Colonic mucosa (tissue), 4 donors: ENCODE measurements at regions not wholly inside any gene's neighbourhood (a gene's known extent, or its start where the extent isn't known, plus 50 kb on each side); places are given as distances from the start of the nearest gene placed in this dataset.

Experiments used
- DNase-seq: peaks from one replicate; pipeline ENCODE4 v3.0.0-alpha.2; 2020
- H3K27ac ChIP-seq: fragments of 200-600 bp; one replicate; pipeline ENCODE4 v1.8.0; 2021
- H3K27me3 ChIP-seq: fragments of 200-600 bp; one replicate; pipeline ENCODE4 v1.8.0; 2021
- H3K36me3 ChIP-seq: fragments of 200-600 bp; one replicate; pipeline ENCODE4 v1.8.0; 2021
- H3K4me1 ChIP-seq: fragments of 200-600 bp; one replicate; pipeline ENCODE4 v1.8.0; 2021; ENCODE audit warnings: mild to moderate bottlenecking
- H3K4me3 ChIP-seq: fragments of 200-600 bp; one replicate; pipeline ENCODE4 v1.8.0; 2021
- H3K9ac ChIP-seq, 2 donors: one replicate each; pipeline ENCODE4 v1.7.0; 2013; ENCODE audit warnings: control low read depth in 2 of 2, low read depth in 2 of 2, low read length in 2 of 2
- H3K9me3 ChIP-seq: fragments of 200-600 bp; one replicate; pipeline ENCODE4 v1.8.0; 2021
- intact Hi-C: fragments of 100-400 bp; cut with DNase I; formaldehyde crosslinking; loops from one replicate; pipeline ENCODE4 v1.14.1; 2022
- TF ChIP-seq, protein P1 (sequence below): fragments of 200-600 bp; IDR thresholded peaks from one replicate; pipeline ENCODE4 v1.8.0; 2022; ENCODE audit warnings: antibody characterized with exemption, mild to moderate bottlenecking
- donor health status: healthy.
- donor health status: DM: no; HTN: no; CAD: no.
- donor health status: DM: no; HTN: no; CAD: no.

DNA sequence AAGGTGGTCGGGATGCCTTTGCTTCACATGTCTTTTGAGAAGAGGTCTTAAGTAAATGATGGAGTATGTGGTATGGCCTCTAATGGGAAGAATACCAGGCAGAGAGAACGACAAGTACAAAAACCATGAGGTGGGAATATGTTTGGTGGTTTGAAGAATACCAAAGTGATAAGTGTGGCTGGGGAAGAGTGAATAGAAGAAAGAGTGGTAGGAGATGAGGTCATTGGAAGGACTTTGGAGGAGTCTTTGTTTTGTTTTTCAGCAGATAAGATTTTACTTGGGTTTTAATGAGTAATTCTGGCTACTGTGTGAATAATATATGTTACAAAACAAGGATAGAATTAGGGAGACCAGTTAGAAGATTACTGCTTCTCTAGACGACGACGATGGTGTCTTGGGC lies 515.4 kb downstream of the RAB38 start:
- intact Hi-C loops: no loop called here
- no peak overlapping the region for H3K9ac ChIP-seq
- no peak overlapping the region for H3K27ac ChIP-seq
- no peak for DNase-seq
- H3K9me3 ChIP-seq: no peaks in the 10 kb centered on the region
- no peaks in the 10 kb centered on the region for H3K27me3 ChIP-seq
- no peak overlapping the region for H3K4me3 ChIP-seq
- TF ChIP-seq, protein P1, sequence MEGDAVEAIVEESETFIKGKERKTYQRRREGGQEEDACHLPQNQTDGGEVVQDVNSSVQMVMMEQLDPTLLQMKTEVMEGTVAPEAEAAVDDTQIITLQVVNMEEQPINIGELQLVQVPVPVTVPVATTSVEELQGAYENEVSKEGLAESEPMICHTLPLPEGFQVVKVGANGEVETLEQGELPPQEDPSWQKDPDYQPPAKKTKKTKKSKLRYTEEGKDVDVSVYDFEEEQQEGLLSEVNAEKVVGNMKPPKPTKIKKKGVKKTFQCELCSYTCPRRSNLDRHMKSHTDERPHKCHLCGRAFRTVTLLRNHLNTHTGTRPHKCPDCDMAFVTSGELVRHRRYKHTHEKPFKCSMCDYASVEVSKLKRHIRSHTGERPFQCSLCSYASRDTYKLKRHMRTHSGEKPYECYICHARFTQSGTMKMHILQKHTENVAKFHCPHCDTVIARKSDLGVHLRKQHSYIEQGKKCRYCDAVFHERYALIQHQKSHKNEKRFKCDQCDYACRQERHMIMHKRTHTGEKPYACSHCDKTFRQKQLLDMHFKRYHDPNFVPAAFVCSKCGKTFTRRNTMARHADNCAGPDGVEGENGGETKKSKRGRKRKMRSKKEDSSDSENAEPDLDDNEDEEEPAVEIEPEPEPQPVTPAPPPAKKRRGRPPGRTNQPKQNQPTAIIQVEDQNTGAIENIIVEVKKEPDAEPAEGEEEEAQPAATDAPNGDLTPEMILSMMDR: no peak
- H3K4me1 ChIP-seq: no peaks in the 10 kb centered on the region
- no peaks in the 10 kb centered on the region for H3K36me3 ChIP-seq

DNA sequence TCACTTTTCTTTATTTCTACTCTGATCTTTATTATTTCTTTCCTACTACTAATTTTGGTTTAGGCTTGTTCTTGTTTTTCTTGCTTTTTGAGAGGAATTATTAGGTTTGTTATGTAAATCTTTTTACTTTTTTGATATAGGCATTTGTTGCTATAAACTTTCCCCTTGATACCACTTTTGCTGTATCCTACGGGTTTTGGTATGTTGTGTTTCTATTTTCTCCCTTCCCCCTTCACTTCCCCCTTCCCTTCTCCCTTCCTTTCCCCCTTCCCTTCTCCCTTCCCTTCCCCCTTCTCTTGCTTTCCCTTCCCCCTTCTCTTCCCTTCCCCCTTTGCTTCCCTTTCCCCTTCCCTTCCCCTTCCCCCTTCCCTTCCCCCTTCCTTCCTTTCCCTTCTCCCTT lies 529.6 kb downstream of the RAB38 start:
- Histone ChIP-seq H3K9me3 (no peaks in the 10 kb centered on the region), H3K27ac (no peak overlapping the region), H3K4me3 (no peak overlapping the region), H3K36me3 (no peaks in the 10 kb centered on the region), H3K27me3 (no peaks in the 10 kb centered on the region), H3K4me1 (no peaks in the 10 kb centered on the region), H3K9ac (no peak overlapping the region)
- DNase-seq: no peak
- TF ChIP-seq, protein P1: no peak
- intact Hi-C loops: no loop called here

- DNase-seq: no peak
- no peaks in the 10 kb centered on the region for H3K36me3 ChIP-seq
- H3K9ac ChIP-seq: no peak overlapping the region
- TF ChIP-seq, protein P1: no peak
- no peaks in the 10 kb centered on the region for H3K27me3 ChIP-seq
- intact Hi-C loops: no loop called here
- H3K9me3 ChIP-seq: no peaks in the 10 kb centered on the region
- H3K4me1 ChIP-seq: no peaks in the 10 kb centered on the region
- no peak overlapping the region for H3K4me3 ChIP-seq
- no peak overlapping the region for H3K27ac ChIP-seq
These were observed 535.4 kb downstream of the RAB38 start for GRCh38 chr11:87639753-87640364.

GRCh38 chr11:87635001-87635400 lies 540.2 kb downstream of the RAB38 start:
- H3K4me1 ChIP-seq: no peaks in the 10 kb centered on the region
- H3K27me3 ChIP-seq: no peaks in the 10 kb centered on the region
- no peak overlapping the region for H3K27ac ChIP-seq
- H3K9ac ChIP-seq: no peak overlapping the region
- no peak overlapping the region for H3K4me3 ChIP-seq
- no peak for DNase-seq
- H3K9me3 ChIP-seq: no peaks in the 10 kb centered on the region
- TF ChIP-seq, protein P1: no peak
- no peaks in the 10 kb centered on the region for H3K36me3 ChIP-seq
- intact Hi-C loops: no loop called here

- Histone ChIP-seq H3K9me3 (no peaks in the 10 kb centered on the region), H3K27ac (no peak overlapping the region), H3K9ac (no peak overlapping the region), H3K4me3 (no peak overlapping the region), H3K27me3 (no peaks in the 10 kb centered on the region), H3K4me1 (no peaks in the 10 kb centered on the region), H3K36me3 (no peaks in the 10 kb centered on the region)
- no peak for DNase-seq
- TF ChIP-seq, protein P1: no peak
- intact Hi-C loops: no loop called here
These were observed 540.9 kb downstream of the RAB38 start for GRCh38 chr11:87634331-87634730.
